Breast epithelium (tissue), 4 donors: ENCODE measurements at regions not wholly inside any gene's neighbourhood (a gene's known extent, or its start where the extent isn't known, plus 50 kb on each side); places are given as distances from the start of the nearest gene placed in this dataset.

ENCODE experiments used
- DNase-seq, 2 donors: peaks; one replicate each; pipeline ENCODE4 v3.0.0-alpha.2; 2019; ENCODE audit warnings: low spot score in 2 of 2
- H3K27ac ChIP-seq, 2 donors: fragments of 200-600 bp; sonication (generic) in 1 of 2; one replicate each; pipeline ENCODE4 v1.5.1; 2016 to 2019; ENCODE audit warnings: mild to moderate bottlenecking in 1 of 2
- H3K27me3 ChIP-seq, 2 donors: fragments of 200-600 bp; sonication (generic) in 1 of 2; one replicate each; pipeline versions ENCODE4 v1.5.1 to v1.6.0; 2017 to 2019; ENCODE audit warnings: control low read depth in 1 of 2, mild to moderate bottlenecking in 1 of 2
- H3K36me3 ChIP-seq: fragments of 200-600 bp; one replicate; pipeline ENCODE4 v1.5.1; 2019
- H3K4me1 ChIP-seq, 2 donors: fragments of 200-600 bp; sonication (generic); one replicate each; pipeline ENCODE4 v1.5.1; 2016 to 2019; ENCODE audit warnings: control low read depth in 1 of 2
- H3K4me3 ChIP-seq, 3 donors: fragments of 200-600 bp; sonication (generic); 1 replicate in 2 of 3; 2 replicates in 1 of 3; pipeline ENCODE4 v1.5.1; 2016 to 2019; ENCODE audit warnings: mild to moderate bottlenecking in 3 of 3, moderate library complexity in 2 of 3
- H3K9me3 ChIP-seq, 2 donors: fragments of 200-600 bp; sonication (generic) in 1 of 2; one replicate each; pipeline ENCODE4 v1.5.1; 2016 to 2019; ENCODE audit warnings: control low read depth in 1 of 2
- CTCF ChIP-seq, 3 donors: fragments of 450-650 bp; IDR thresholded peaks; one replicate each; pipeline ENCODE4 v1.5.1; 2016 to 2017; ENCODE audit warnings: antibody characterized with exemption in 3 of 3, mild to moderate bottlenecking in 3 of 3, moderate library complexity in 3 of 3
- POLR2A ChIP-seq: fragments of 450-650 bp; IDR thresholded peaks from one replicate; pipeline ENCODE4 v1.6.1; 2016; ENCODE audit warnings: antibody characterized with exemption, mild to moderate bottlenecking, moderate library complexity
- POLR2AphosphoS5 ChIP-seq, 3 donors: sonication (generic); formaldehyde crosslinking; IDR thresholded peaks; one replicate each; pipeline ENCODE4 v1.6.1; 2017; ENCODE audit warnings: antibody characterized with exemption in 3 of 3
- intact Hi-C: fragments of 100-400 bp; cut with DNase I; formaldehyde crosslinking; loops from one replicate; pipeline ENCODE4 v1.15.1; 2023; ENCODE audit warnings: low total_unique reads

GRCh38 chr6:159532155-159532554 is 160.9 kb downstream of the SOD2 start:
- TF ChIP-seq CTCF (IDR thresholded peaks at IDR 0.05) (no peak), POLR2AphosphoS5 (IDR thresholded peaks at IDR 0.05) (no peak), POLR2A (no peak)
- intact Hi-C loops = loop anchor here (10.0 kb wide), 1 partner anchor 373 kb away; no protein-coding TSS in a partner anchor
- DNase-seq = no peak
- H3K4me3 ChIP-seq = no peak overlapping the region
- no peaks in the 10 kb centered on the region for H3K27me3 ChIP-seq
- H3K27ac ChIP-seq = no peak overlapping the region
- H3K36me3 ChIP-seq = no peaks in the 10 kb centered on the region
- H3K4me1 ChIP-seq = no peaks in the 10 kb centered on the region
- no peaks in the 10 kb centered on the region for H3K9me3 ChIP-seq

DNA sequence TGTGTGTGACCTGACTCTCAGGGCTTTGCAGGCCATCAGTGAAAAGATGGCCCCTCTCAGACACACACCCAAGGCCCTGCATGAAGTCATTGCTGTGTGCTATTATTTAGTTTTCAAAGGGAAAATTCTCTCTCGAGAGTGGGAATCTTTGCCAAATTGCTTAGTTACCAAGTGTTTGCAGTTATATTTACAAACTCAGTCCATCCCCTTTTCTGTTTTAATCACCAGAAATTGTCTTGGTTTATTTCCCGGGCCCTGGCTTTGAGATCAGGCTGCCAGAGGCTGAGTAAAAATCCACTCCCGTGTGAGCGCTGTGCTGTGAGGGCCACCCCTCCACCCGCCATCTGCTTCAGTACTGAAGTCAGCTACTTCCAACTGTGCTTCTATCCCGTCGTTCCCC is 163.1 kb downstream of the SOD2 start:
- Histone ChIP-seq H3K4me1 (no peaks in the 10 kb centered on the region), H3K36me3 (no peaks in the 10 kb centered on the region), H3K9me3 (no peaks in the 10 kb centered on the region), H3K27ac (no peak overlapping the region), H3K27me3 (no peaks in the 10 kb centered on the region), H3K4me3 (no peak overlapping the region)
- DNase-seq = no peak
- intact Hi-C loops = loop anchor here (10.0 kb wide), 1 partner anchor 375 kb away; no protein-coding TSS in a partner anchor
- TF ChIP-seq POLR2A (no peak), POLR2AphosphoS5 (IDR thresholded peaks at IDR 0.05) (no peak), CTCF (IDR thresholded peaks at IDR 0.05) (no peak)

GRCh38 chr6:159527351-159527750 is 165.7 kb downstream of the SOD2 start:
- DNase-seq = no peak
- no peaks in the 10 kb centered on the region for H3K27me3 ChIP-seq
- no peak overlapping the region for H3K27ac ChIP-seq
- H3K9me3 ChIP-seq = no peaks in the 10 kb centered on the region
- no peak overlapping the region for H3K4me3 ChIP-seq
- H3K36me3 ChIP-seq = no peaks in the 10 kb centered on the region
- intact Hi-C loops = no loop called here
- H3K4me1 ChIP-seq = no peaks in the 10 kb centered on the region
- TF ChIP-seq CTCF (IDR thresholded peaks at IDR 0.05) = no peak
- no peak for TF ChIP-seq POLR2A
- no peak for TF ChIP-seq POLR2AphosphoS5 (IDR thresholded peaks at IDR 0.05)

DNA sequence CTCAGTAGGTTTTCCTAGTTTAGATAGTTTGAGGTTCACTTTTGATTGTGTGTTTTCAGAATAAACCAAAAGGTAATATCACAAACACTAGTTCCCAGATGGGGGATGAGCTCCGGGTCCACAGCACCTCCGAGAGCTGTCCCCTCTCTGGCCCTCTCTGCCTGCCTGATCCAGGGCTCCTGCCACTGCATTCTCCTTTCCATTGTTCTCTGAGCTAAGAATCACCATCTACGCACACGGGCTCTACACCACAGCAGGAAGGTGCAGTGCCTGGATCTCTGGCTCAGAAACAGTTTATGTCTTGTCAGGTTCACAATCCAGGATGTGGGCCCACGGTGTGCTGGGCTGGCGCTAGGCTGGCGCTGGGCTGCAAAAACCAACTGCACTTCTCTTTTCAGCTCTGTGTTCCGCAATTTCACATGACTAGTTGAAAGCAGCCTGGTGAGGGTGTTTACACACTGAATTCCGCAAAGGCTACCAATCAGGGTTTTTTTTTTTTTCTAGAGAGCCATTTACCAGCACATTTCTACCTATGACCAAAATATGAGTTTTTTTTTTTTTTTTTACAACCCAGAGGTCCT is 167.5 kb downstream of the SOD2 start:
- no peak overlapping the region for H3K4me3 ChIP-seq
- no peak for DNase-seq
- H3K27me3 ChIP-seq = no peaks in the 10 kb centered on the region
- H3K4me1 ChIP-seq = no peaks in the 10 kb centered on the region
- TF ChIP-seq POLR2AphosphoS5 (IDR thresholded peaks at IDR 0.05) = no peak
- no peak for TF ChIP-seq CTCF (IDR thresholded peaks at IDR 0.05)
- TF ChIP-seq POLR2A = no peak
- H3K36me3 ChIP-seq = no peaks in the 10 kb centered on the region
- H3K9me3 ChIP-seq = no peaks in the 10 kb centered on the region
- intact Hi-C loops = no loop called here
- H3K27ac ChIP-seq = no peak overlapping the region

DNA sequence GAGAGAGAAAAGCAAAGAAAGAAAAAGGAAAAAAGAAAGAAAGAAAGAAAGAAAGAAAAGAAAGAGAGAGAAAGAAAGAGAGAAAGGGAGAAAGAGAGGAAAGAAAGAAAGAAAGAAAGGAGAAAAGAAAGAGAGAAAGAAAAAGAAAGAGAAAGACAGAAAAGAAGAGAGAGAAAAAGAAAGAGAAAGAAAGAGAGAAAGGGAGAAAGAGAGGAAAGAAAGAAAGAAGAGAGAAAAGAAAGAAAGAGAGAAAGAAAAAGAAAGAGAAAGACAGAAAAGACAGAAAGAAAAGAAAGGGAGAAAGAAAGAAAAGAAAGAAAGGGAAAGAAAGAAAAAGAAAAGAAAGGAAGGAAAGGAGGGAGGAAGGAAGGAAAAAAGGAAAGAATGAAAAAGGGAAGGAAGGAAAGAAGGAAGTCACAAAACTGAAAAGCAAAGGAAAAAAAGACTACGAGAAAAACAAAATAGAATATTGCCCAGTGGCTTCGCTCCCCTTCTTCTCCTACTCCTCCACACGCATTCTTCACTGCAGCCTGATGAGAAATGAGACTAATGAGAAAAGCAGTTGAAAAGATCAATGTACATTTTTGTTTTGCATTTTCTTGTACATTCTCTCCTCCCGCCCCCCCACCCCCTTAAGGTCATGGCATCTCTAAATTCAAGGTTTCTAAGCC is 170.0 kb downstream of the SOD2 start:
- H3K27me3 ChIP-seq = no peaks in the 10 kb centered on the region
- no peaks in the 10 kb centered on the region for H3K36me3 ChIP-seq
- TF ChIP-seq POLR2AphosphoS5 (IDR thresholded peaks at IDR 0.05) (no peak), CTCF (IDR thresholded peaks at IDR 0.05) (no peak), POLR2A (no peak)
- no peak for DNase-seq
- no peak overlapping the region for H3K4me3 ChIP-seq
- no peaks in the 10 kb centered on the region for H3K9me3 ChIP-seq
- intact Hi-C loops = no loop called here
- no peak overlapping the region for H3K27ac ChIP-seq
- no peaks in the 10 kb centered on the region for H3K4me1 ChIP-seq
